Sigmoid colon (tissue), 6 donors: ENCODE measurements at regions not wholly inside any gene's neighbourhood (a gene's known extent, or its start where the extent isn't known, plus 50 kb on each side); places are given as distances from the start of the nearest gene placed in this dataset.

ENCODE experiments used
- DNase-seq: peaks from one replicate; pipeline ENCODE4 v3.0.0-alpha.2; 2019
- H3K27ac ChIP-seq, 4 donors: fragments of 200-600 bp; sonication (generic); one replicate each; pipeline ENCODE4 v1.5.1; 2016 to 2019; ENCODE audit warnings: mild to moderate bottlenecking in 1 of 4
- H3K27me3 ChIP-seq, 3 donors: fragments of 200-600 bp; sonication (generic); one replicate each; pipeline ENCODE4 v1.5.1; 2019; ENCODE audit warnings: mild to moderate bottlenecking in 1 of 3
- H3K36me3 ChIP-seq, 4 donors: fragments of 200-600 bp; sonication (generic); one replicate each; pipeline ENCODE4 v1.5.1; 2016 to 2019
- H3K4me1 ChIP-seq, 4 donors: fragments of 200-600 bp; sonication (generic); one replicate each; pipeline ENCODE4 v1.5.1; 2017 to 2019
- H3K4me3 ChIP-seq, 4 donors: fragments of 200-600 bp; sonication (generic); one replicate each; pipeline ENCODE4 v1.5.1; 2017 to 2019; ENCODE audit warnings: mild to moderate bottlenecking in 2 of 4, moderate library complexity in 1 of 4
- H3K9me3 ChIP-seq, 4 donors: fragments of 200-600 bp in 3 of 4; sonication (generic) in 3 of 4; one replicate each; pipeline versions ENCODE4 v1.5.1 to v1.6.1; 2013 to 2019
- EP300 ChIP-seq, 4 donors: sonication (generic); formaldehyde crosslinking; IDR thresholded peaks; one replicate each; pipeline ENCODE4 v1.6.1; 2017; ENCODE audit warnings: antibody characterized with exemption in 4 of 4
- POLR2A ChIP-seq, 2 donors: fragments of 450-650 bp; IDR thresholded peaks; one replicate each; pipeline ENCODE4 v1.6.1; 2016; ENCODE audit warnings: antibody characterized with exemption in 2 of 2, mild to moderate bottlenecking in 2 of 2, moderate library complexity in 2 of 2
- POLR2AphosphoS5 ChIP-seq, 4 donors: sonication (generic); formaldehyde crosslinking; IDR thresholded peaks; one replicate each; pipeline ENCODE4 v1.6.1; 2017; ENCODE audit warnings: antibody characterized with exemption in 4 of 4
- WGBS, 2 donors: extraction: QIAGEN DNeasy Blood & Tissue Kit; methylation state at CpG; one replicate each; pipeline ENCODE4 v1.1.7; 2013; 5-methylcytosine and 5-hydroxymethylcytosine counted together
- intact Hi-C: fragments of 100-400 bp; cut with DNase I; formaldehyde crosslinking; loops from one replicate; pipeline ENCODE4 v1.15.1; 2023
- TF ChIP-seq, protein P1 (sequence below), 4 experiments: fragments of 450-650 bp in 3 of 4; fragments of 200-600 bp in 1 of 4; IDR thresholded peaks; one replicate each; pipeline ENCODE4 v1.5.1; 2016 to 2019; ENCODE audit warnings: antibody characterized with exemption in 4 of 4, mild to moderate bottlenecking in 3 of 4, moderate library complexity in 2 of 4
- donor health status: healthy with polysubstance abuse.
- donor health status: healthy.

- H3K4me3 ChIP-seq: no peak overlapping the region
- no peak for DNase-seq
- intact Hi-C loops: loop anchor here (5.0 to 10.0 kb wide), 2 partner anchors 441 to 958 kb away; no protein-coding TSS in a partner anchor
- no peaks in the 10 kb centered on the region for H3K36me3 ChIP-seq
- peaks cover 0 to 14% (median 11%) of the 10 kb centered on the region in 4 donors for H3K4me1 ChIP-seq
- no peaks in the 10 kb centered on the region for H3K9me3 ChIP-seq
- 97 to 98% methylated on average over 1 of the region's 1 CpG for WGBS, 2 donors
- no peaks in the 10 kb centered on the region for H3K27me3 ChIP-seq
- no peak overlapping the region for H3K27ac ChIP-seq
- TF ChIP-seq POLR2A (IDR thresholded peaks at IDR 0.05): no peak
- TF ChIP-seq, protein P1, sequence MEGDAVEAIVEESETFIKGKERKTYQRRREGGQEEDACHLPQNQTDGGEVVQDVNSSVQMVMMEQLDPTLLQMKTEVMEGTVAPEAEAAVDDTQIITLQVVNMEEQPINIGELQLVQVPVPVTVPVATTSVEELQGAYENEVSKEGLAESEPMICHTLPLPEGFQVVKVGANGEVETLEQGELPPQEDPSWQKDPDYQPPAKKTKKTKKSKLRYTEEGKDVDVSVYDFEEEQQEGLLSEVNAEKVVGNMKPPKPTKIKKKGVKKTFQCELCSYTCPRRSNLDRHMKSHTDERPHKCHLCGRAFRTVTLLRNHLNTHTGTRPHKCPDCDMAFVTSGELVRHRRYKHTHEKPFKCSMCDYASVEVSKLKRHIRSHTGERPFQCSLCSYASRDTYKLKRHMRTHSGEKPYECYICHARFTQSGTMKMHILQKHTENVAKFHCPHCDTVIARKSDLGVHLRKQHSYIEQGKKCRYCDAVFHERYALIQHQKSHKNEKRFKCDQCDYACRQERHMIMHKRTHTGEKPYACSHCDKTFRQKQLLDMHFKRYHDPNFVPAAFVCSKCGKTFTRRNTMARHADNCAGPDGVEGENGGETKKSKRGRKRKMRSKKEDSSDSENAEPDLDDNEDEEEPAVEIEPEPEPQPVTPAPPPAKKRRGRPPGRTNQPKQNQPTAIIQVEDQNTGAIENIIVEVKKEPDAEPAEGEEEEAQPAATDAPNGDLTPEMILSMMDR (IDR thresholded peaks at IDR 0.05): no peak
- TF ChIP-seq POLR2AphosphoS5 (IDR thresholded peaks at IDR 0.05): no peak
- no peak for TF ChIP-seq EP300 (IDR thresholded peaks at IDR 0.05)
These were observed 64.2 kb downstream of the DIO3 start for GRCh38 chr14:101625336-101626097.

DNA sequence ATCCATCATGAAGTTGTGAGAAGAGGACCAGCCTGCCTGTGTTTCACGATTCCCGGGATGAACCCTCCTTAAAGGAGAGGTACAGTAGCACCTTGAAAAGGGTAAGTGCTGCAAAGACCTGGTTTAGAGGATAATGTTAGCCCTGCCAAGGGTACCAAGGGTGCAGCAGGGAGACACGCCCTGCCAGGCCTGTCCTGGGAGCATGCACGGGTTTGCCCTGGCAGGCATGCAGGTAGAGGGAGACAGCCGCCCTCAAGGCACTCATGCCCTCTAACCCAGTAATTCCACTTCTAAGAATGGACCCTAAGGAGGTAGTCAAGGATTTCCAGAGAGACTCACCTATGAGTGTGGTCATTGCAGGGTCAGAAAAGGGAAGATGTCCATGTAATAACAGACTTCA lies 65.0 kb downstream of the DIO3 start:
- Histone ChIP-seq H3K27ac (no peak overlapping the region), H3K36me3 (no peaks in the 10 kb centered on the region), H3K27me3 (no peaks in the 10 kb centered on the region), H3K9me3 (no peaks in the 10 kb centered on the region), H3K4me1 (peaks cover 0 to 14% (median 11%) of the 10 kb centered on the region in 4 donors), H3K4me3 (no peak overlapping the region)
- 67 to 84% methylated on average over 5 of the region's 5 CpGs for WGBS, 2 donors
- TF ChIP-seq EP300 (IDR thresholded peaks at IDR 0.05): no peak
- TF ChIP-seq, protein P1 (IDR thresholded peaks at IDR 0.05): no peak
- TF ChIP-seq POLR2A (IDR thresholded peaks at IDR 0.05): no peak
- intact Hi-C loops: loop anchor here (5.0 to 10.0 kb wide), 2 partner anchors 442 to 959 kb away; no protein-coding TSS in a partner anchor
- DNase-seq: no peak

- Histone ChIP-seq H3K4me3 (peak overlapping the region in 1 of 4 donors; percentile 34), H3K4me1 (peaks cover 0 to 14% (median 11%) of the 10 kb centered on the region in 4 donors), H3K27me3 (no peaks in the 10 kb centered on the region), H3K9me3 (no peaks in the 10 kb centered on the region), H3K36me3 (no peaks in the 10 kb centered on the region), H3K27ac (no peak overlapping the region)
- intact Hi-C loops: loop anchor here (1.0 to 10.0 kb wide), 4 partner anchors 443 to 1243 kb away; no protein-coding TSS in a partner anchor
- no peak for DNase-seq
- WGBS, 2 donors: 44 to 63% methylated on average over 16 of the region's 16 CpGs
- TF ChIP-seq, protein P1 (IDR thresholded peaks at IDR 0.05): no peak
- no peak for TF ChIP-seq POLR2AphosphoS5 (IDR thresholded peaks at IDR 0.05)
- no peak for TF ChIP-seq EP300 (IDR thresholded peaks at IDR 0.05)
- TF ChIP-seq POLR2A (IDR thresholded peaks at IDR 0.05): no peak
These were observed 66.6 kb downstream of the DIO3 start for GRCh38 chr14:101627915-101628262.

- intact Hi-C loops: loop anchor here (1.0 to 10.0 kb wide), 4 partner anchors 444 to 1243 kb away; no protein-coding TSS in a partner anchor
- H3K36me3 ChIP-seq: no peaks in the 10 kb centered on the region
- DNase-seq: peak; percentile 85
- H3K4me3 ChIP-seq: peak overlapping the region in 3 of 4 donors; percentile 17 to 34 (median 33)
- WGBS, 2 donors: 7 to 8% methylated on average over 44 of the region's 44 CpGs
- H3K9me3 ChIP-seq: no peaks in the 10 kb centered on the region
- no peaks in the 10 kb centered on the region for H3K27me3 ChIP-seq
- peak overlapping the region in 1 of 4 donors; percentile 6 for H3K27ac ChIP-seq
- TF ChIP-seq POLR2A (IDR thresholded peaks at IDR 0.05): no peak
- TF ChIP-seq, protein P1 (IDR thresholded peaks at IDR 0.05): peak; percentile 89 to 99 (median 96)
- peak in 2 of 4 donors; percentile 4 to 48 for TF ChIP-seq POLR2AphosphoS5 (IDR thresholded peaks at IDR 0.05)
- TF ChIP-seq EP300 (IDR thresholded peaks at IDR 0.05): no peak
- H3K4me1 ChIP-seq: peaks cover 0 to 14% (median 11%) of the 10 kb centered on the region in 4 donors
These were observed 67.2 kb downstream of the DIO3 start for GRCh38 chr14:101628471-101628966.
